Mesenchymal stem cell (in vitro differentiated cells and primary cell): ENCODE measurements at regions not wholly inside any gene's neighbourhood (a gene's known extent, or its start where the extent isn't known, plus 50 kb on each side); places are given as distances from the start of the nearest gene placed in this dataset.

Experiments
- DNase-seq: peaks from one replicate; pipeline ENCODE4 v3.0.0-alpha.2; 2013
- H2AFZ ChIP-seq: one replicate; pipeline ENCODE4 v1.6.1; 2013; ENCODE audit warnings: low read depth, mild to moderate bottlenecking, control low read depth, inconsistent platforms, low read length, moderate library complexity
- H2AK5ac ChIP-seq: 2 replicates; pipeline ENCODE4 v1.6.1; 2013; ENCODE audit warnings: low read length, moderate library complexity, mild to moderate bottlenecking, inconsistent platforms; ENCODE audit not compliant: severe bottlenecking
- H2BK120ac ChIP-seq: one replicate; pipeline ENCODE4 v1.6.1; 2013; ENCODE audit warnings: low read depth, mild to moderate bottlenecking, inconsistent platforms, low read length, moderate library complexity
- H2BK12ac ChIP-seq, 2 experiments: one replicate each; pipeline ENCODE4 v1.6.1; 2013; ENCODE audit warnings: inconsistent platforms in 2 of 2, low read length in 2 of 2, mild to moderate bottlenecking in 2 of 2, moderate library complexity in 2 of 2, control low read depth in 1 of 2
- H2BK15ac ChIP-seq: one replicate; pipeline ENCODE4 v1.6.1; 2013; ENCODE audit warnings: mild to moderate bottlenecking, low read depth, inconsistent platforms; ENCODE audit not compliant: poor library complexity, severe bottlenecking
- H2BK5ac ChIP-seq: 2 replicates; pipeline ENCODE4 v1.6.1; 2013; ENCODE audit warnings: low read depth, mild to moderate bottlenecking, low read length, control low read depth, inconsistent platforms; ENCODE audit not compliant: poor library complexity, severe bottlenecking
- H3K14ac ChIP-seq, 2 experiments: one replicate each; pipeline ENCODE4 v1.6.1; 2013; ENCODE audit warnings: inconsistent platforms in 2 of 2, low read length in 2 of 2, control low read depth in 1 of 2, mild to moderate bottlenecking in 1 of 2, moderate library complexity in 1 of 2
- H3K18ac ChIP-seq, 2 experiments: one replicate each; pipeline ENCODE4 v1.6.1; 2013; ENCODE audit warnings: inconsistent platforms in 2 of 2, low read length in 2 of 2, control low read depth in 1 of 2, low read depth in 1 of 2, mild to moderate bottlenecking in 1 of 2
- H3K23ac ChIP-seq, 2 experiments: one replicate each; pipeline ENCODE4 v1.6.1; 2013; ENCODE audit warnings: inconsistent platforms in 2 of 2, low read length in 2 of 2, mild to moderate bottlenecking in 2 of 2, moderate library complexity in 2 of 2, control low read depth in 1 of 2
- H3K27ac ChIP-seq: 2 replicates; pipeline ENCODE4 v1.5.1; 2013; ENCODE audit warnings: mild to moderate bottlenecking, moderate library complexity, low read length, control low read depth, inconsistent platforms; ENCODE audit not compliant: poor library complexity, severe bottlenecking
- H3K27me3 ChIP-seq, 2 experiments: 2 replicates each; pipeline versions ENCODE4 v1.6.1 to v1.7.0; 2013; ENCODE audit warnings: low read length in 2 of 2, mild to moderate bottlenecking in 2 of 2, moderate library complexity in 2 of 2, control low read depth in 1 of 2, inconsistent platforms in 1 of 2; ENCODE audit not compliant: control insufficient read depth in 1 of 2, insufficient read depth in 1 of 2
- H3K36me3 ChIP-seq, 2 experiments: 2 replicates each; pipeline versions ENCODE4 v1.6.1 to v1.7.0; 2013; ENCODE audit warnings: low read length in 2 of 2, control low read depth in 1 of 2, inconsistent platforms in 1 of 2, low read depth in 1 of 2, mild to moderate bottlenecking in 1 of 2; ENCODE audit not compliant: insufficient read depth in 2 of 2, control insufficient read depth in 1 of 2
- H3K4ac ChIP-seq, 2 experiments: one replicate each; pipeline ENCODE4 v1.6.1; 2013; ENCODE audit warnings: inconsistent platforms in 2 of 2, low read length in 2 of 2, mild to moderate bottlenecking in 2 of 2, moderate library complexity in 2 of 2, control low read depth in 1 of 2, low read depth in 1 of 2
- H3K4me1 ChIP-seq: 2 replicates; pipeline ENCODE4 v1.6.1; 2013; ENCODE audit warnings: low read depth, low read length, control low read depth; ENCODE audit not compliant: control insufficient read depth, insufficient read depth
- H3K4me2 ChIP-seq: 2 replicates; pipeline ENCODE4 v1.6.1; 2013; ENCODE audit warnings: low read length, mild to moderate bottlenecking, inconsistent platforms; ENCODE audit not compliant: poor library complexity, severe bottlenecking
- H3K4me3 ChIP-seq, 2 experiments: 2 replicates each; pipeline versions ENCODE4 v1.5.1 to v1.7.0; 2013; ENCODE audit warnings: low read length in 2 of 2, mild to moderate bottlenecking in 2 of 2, control low read depth in 1 of 2, low read depth in 1 of 2; ENCODE audit not compliant: insufficient read depth in 1 of 2
- H3K79me1 ChIP-seq: replicated peaks from 2 replicates; pipeline ENCODE4 v1.6.1; 2013; ENCODE audit warnings: mild to moderate bottlenecking, control low read depth, low read length, inconsistent platforms; ENCODE audit not compliant: poor library complexity, severe bottlenecking
- H3K9ac ChIP-seq: 2 replicates; pipeline ENCODE4 v1.7.0; 2013; ENCODE audit warnings: mild to moderate bottlenecking, low read length, moderate library complexity
- H3K9me3 ChIP-seq: 2 replicates; pipeline ENCODE4 v1.7.0; 2013; ENCODE audit warnings: mild to moderate bottlenecking, low read length; ENCODE audit not compliant: control insufficient read depth
- H4K8ac ChIP-seq: one replicate; pipeline ENCODE4 v1.6.1; 2013; ENCODE audit warnings: inconsistent platforms, mild to moderate bottlenecking, low read length, moderate library complexity
- H4K91ac ChIP-seq: one replicate; pipeline ENCODE4 v1.6.1; 2013; ENCODE audit warnings: mild to moderate bottlenecking, low read length, inconsistent platforms
- WGBS: methylation state at CpG from one replicate; pipeline ENCODE4 v1.1.7; 2013; ENCODE audit warnings: mixed read lengths; 5-methylcytosine and 5-hydroxymethylcytosine counted together

DNA sequence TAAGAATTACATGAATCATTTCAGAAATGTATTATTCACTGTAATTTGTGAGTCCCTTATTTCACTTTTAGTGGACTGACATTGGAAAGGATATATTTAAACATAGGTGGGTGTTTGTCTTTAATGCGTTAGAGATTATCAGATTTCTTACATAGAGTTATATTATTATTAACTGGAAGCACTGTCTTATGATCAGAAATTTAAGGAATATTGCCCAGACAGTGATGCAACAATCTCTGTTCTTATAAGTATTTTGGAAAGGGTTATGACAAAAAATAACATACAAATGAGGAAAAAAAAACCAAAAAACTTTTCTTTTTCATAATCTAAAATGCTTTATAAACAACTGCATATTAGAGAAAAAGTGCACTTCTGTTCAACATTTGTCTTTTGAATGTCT is 836.6 kb downstream of the SLC6A15 start:
- H3K9ac ChIP-seq, result no peak overlapping the region
- no CpG with 5 or more reads among the region's 1 CpG for WGBS

GRCh38 chr12:84073401-84073800 is 839.2 kb downstream of the SLC6A15 start:
- H3K4me2 ChIP-seq, result no peak overlapping the region
- H3K18ac ChIP-seq, result no peak overlapping the region
- no peak overlapping the region for H4K91ac ChIP-seq
- no peak overlapping the region for H3K9ac ChIP-seq
- H3K4ac ChIP-seq, result no peak overlapping the region
- H2BK120ac ChIP-seq, result no peak overlapping the region
- no peak overlapping the region for H2BK5ac ChIP-seq
- H2BK15ac ChIP-seq, result no peak overlapping the region
- H2BK12ac ChIP-seq, result no peak overlapping the region
- no peak overlapping the region for H3K4me3 ChIP-seq
- no peak overlapping the region for H4K8ac ChIP-seq
- H3K9me3 ChIP-seq, result no peaks in the 10 kb centered on the region
- H3K4me1 ChIP-seq, result no peaks in the 10 kb centered on the region
- no peak overlapping the region for H2AK5ac ChIP-seq
- H3K27me3 ChIP-seq, result no peaks in the 10 kb centered on the region
- H2AFZ ChIP-seq, result no peak overlapping the region
- no peak for DNase-seq
- WGBS, result 100% methylated on average over 1 of the region's 4 CpGs
- H3K23ac ChIP-seq, result no peak overlapping the region
- no peak overlapping the region for H3K27ac ChIP-seq
- H3K79me1 ChIP-seq, result no peaks in the 10 kb centered on the region
- H3K14ac ChIP-seq, result no peak overlapping the region
- no peaks in the 10 kb centered on the region for H3K36me3 ChIP-seq

More for the DNA sequence above, 836.6 kb downstream of the SLC6A15 start:
- Histone ChIP-seq H2BK12ac (no peak overlapping the region), H3K9me3 (no peaks in the 10 kb centered on the region), H3K4me3 (no peak overlapping the region), H2BK120ac (no peak overlapping the region), H3K27ac (no peak overlapping the region), H2AK5ac (no peak overlapping the region), H3K4ac (no peak overlapping the region), H3K36me3 (no peaks in the 10 kb centered on the region), H2AFZ (no peak overlapping the region), H3K4me1 (no peaks in the 10 kb centered on the region), H3K27me3 (no peaks in the 10 kb centered on the region), H4K8ac (no peak overlapping the region), H3K18ac (no peak overlapping the region), H4K91ac (no peak overlapping the region), H3K23ac (no peak overlapping the region), H2BK15ac (no peak overlapping the region), H3K4me2 (no peak overlapping the region), H3K14ac (no peak overlapping the region), H2BK5ac (no peak overlapping the region), H3K79me1 (no peaks in the 10 kb centered on the region)
- no peak for DNase-seq

- Histone ChIP-seq H3K27me3 (no peaks in the 10 kb centered on the region), H2BK12ac (no peak overlapping the region), H3K18ac (no peak overlapping the region), H3K36me3 (no peaks in the 10 kb centered on the region), H3K4ac (no peak overlapping the region), H4K8ac (no peak overlapping the region), H2BK120ac (no peak overlapping the region), H3K79me1 (no peaks in the 10 kb centered on the region), H3K9ac (no peak overlapping the region), H3K27ac (no peak overlapping the region), H2BK5ac (no peak overlapping the region), H3K4me2 (no peak overlapping the region), H3K14ac (no peak overlapping the region), H2AK5ac (no peak overlapping the region), H2AFZ (no peak overlapping the region), H3K9me3 (no peaks in the 10 kb centered on the region), H3K23ac (no peak overlapping the region), H2BK15ac (no peak overlapping the region), H3K4me3 (no peak overlapping the region), H3K4me1 (no peaks in the 10 kb centered on the region), H4K91ac (no peak overlapping the region)
- DNase-seq, result no peak
Observed at GRCh38 chr12:84072961-84073360, 839.6 kb downstream of the SLC6A15 start.

- Histone ChIP-seq H2AK5ac (no peak overlapping the region), H3K23ac (no peak overlapping the region), H3K27ac (no peak overlapping the region), H4K8ac (no peak overlapping the region), H2AFZ (no peak overlapping the region), H3K9me3 (no peaks in the 10 kb centered on the region), H3K4me3 (peak overlapping the region in 1 of 2 experiments; percentile 9), H3K79me1 (no peaks in the 10 kb centered on the region), H3K14ac (no peak overlapping the region), H2BK12ac (no peak overlapping the region), H3K9ac (peak overlapping the region; percentile 62), H3K4me1 (no peaks in the 10 kb centered on the region), H3K4ac (no peak overlapping the region), H3K27me3 (no peaks in the 10 kb centered on the region), H4K91ac (no peak overlapping the region), H3K4me2 (no peak overlapping the region), H2BK5ac (no peak overlapping the region), H2BK120ac (no peak overlapping the region), H3K18ac (no peak overlapping the region), H2BK15ac (no peak overlapping the region), H3K36me3 (no peaks in the 10 kb centered on the region)
- DNase-seq, result peak; percentile 85
- WGBS, result 31% methylated on average over 4 of the region's 4 CpGs
Observed at GRCh38 chr12:84070292-84070691, 842.3 kb downstream of the SLC6A15 start.
